ENCODE measurements at regions not wholly inside any gene's neighbourhood (a gene's known extent, or its start where the extent isn't known, plus 50 kb on each side); places are given as distances from the start of the nearest gene placed in this dataset.

- TF ChIP-seq CTCF (IDR thresholded peaks at IDR 0.05 in 4 of 5, conservative IDR thresholded peaks at IDR 0.05 in 1 of 5) (no peak), POLR2A (IDR thresholded peaks at IDR 0.05) (no peak)
These were observed 121.6 kb upstream of the KLF6 start for GRCh38 chr10:3906511-3907111.
